Adrenal gland (tissue), 5 donors: ENCODE measurements at regions not wholly inside any gene's neighbourhood (a gene's known extent, or its start where the extent isn't known, plus 50 kb on each side); places are given as distances from the start of the nearest gene placed in this dataset.

Source experiments
- POLR2A ChIP-seq, 2 donors: fragments of 450-650 bp; IDR thresholded peaks; one replicate each; pipeline ENCODE4 v1.6.1; 2017; ENCODE audit warnings: antibody characterized with exemption in 2 of 2, mild to moderate bottlenecking in 2 of 2, moderate library complexity in 1 of 2
- TF ChIP-seq, protein P1 (sequence below), 6 experiments: fragments of 450-650 bp in 4 of 6; fragments of 200-600 bp in 2 of 6; sonication (generic) in 1 of 6; IDR thresholded peaks; 1 replicate in 5 of 6; 2 replicates in 1 of 6; pipeline versions ENCODE4 v1.5.1 to v1.8.0; 2016 to 2021; ENCODE audit warnings: antibody characterized with exemption in 6 of 6, mild to moderate bottlenecking in 2 of 6, moderate library complexity in 1 of 6
- donor health status: DM: no; HTN: no; CAD: no.

DNA sequence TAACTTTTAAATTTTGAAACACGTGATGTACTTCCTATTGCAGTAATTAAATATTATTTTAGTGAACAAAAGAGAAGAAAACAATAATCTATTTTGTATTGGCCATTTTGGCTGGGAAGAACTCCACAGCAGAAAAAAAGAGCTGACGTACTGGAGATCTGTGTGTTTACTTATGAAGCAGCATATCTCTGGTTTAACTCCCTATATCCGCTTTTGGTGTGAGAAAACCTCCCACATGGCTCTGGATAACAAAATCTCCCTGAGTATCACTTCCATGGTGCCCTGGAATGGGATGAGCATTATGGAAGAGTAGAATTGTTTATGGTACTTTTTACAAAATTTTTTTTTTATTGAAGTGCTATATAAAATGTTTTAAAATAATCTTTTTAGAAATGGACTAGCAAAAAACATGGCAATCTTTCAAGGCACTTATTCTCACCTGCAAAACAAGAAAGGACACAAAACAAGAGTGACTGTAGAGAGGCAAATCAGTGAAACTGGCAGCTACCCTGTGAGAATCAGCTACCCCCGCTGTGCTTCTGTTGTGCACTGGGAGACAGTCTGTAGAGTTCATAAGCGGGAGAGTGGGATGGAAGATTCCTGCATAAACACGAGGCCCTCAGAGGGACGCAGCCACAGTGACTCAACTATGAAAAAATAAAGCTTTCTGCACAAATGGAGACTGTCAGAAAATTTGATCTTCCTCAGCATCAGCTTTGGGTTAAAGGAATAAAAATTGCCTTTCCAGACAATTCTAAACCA, 762.2 kb upstream of the HS6ST1 start:
- no peak for TF ChIP-seq POLR2A (IDR thresholded peaks at IDR 0.05)
- TF ChIP-seq, protein P1, sequence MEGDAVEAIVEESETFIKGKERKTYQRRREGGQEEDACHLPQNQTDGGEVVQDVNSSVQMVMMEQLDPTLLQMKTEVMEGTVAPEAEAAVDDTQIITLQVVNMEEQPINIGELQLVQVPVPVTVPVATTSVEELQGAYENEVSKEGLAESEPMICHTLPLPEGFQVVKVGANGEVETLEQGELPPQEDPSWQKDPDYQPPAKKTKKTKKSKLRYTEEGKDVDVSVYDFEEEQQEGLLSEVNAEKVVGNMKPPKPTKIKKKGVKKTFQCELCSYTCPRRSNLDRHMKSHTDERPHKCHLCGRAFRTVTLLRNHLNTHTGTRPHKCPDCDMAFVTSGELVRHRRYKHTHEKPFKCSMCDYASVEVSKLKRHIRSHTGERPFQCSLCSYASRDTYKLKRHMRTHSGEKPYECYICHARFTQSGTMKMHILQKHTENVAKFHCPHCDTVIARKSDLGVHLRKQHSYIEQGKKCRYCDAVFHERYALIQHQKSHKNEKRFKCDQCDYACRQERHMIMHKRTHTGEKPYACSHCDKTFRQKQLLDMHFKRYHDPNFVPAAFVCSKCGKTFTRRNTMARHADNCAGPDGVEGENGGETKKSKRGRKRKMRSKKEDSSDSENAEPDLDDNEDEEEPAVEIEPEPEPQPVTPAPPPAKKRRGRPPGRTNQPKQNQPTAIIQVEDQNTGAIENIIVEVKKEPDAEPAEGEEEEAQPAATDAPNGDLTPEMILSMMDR (IDR thresholded peaks at IDR 0.05), result no peak
